IMR-90 (cell line): ENCODE measurements at regions not wholly inside any gene's neighbourhood (a gene's known extent, or its start where the extent isn't known, plus 50 kb on each side); places are given as distances from the start of the nearest gene placed in this dataset.

Experiments used
- ATAC-seq: fragments of 200-7000 bp; cut with Tn5 transposase; 2 replicates; pipeline ENCODE4 v1.9.1; 2020; ENCODE audit warnings: low read depth, mild to moderate bottlenecking, moderate library complexity
- BruUV-seq: library from RNA; stranded (reverse); fragments of 400-500 nt; replicated peaks from 2 replicates; lab custom pipeline; 2021; lab: Mats Ljungman, UMichigan
- CTCF ChIA-PET: fragments of 300-600 bp; formaldehyde crosslinking; extraction: SDS; loops from one replicate; lab custom pipeline; 2021; ENCODE audit warnings: antibody characterized with exemption; lab: Yijun Ruan, JAX
- POLR2A ChIA-PET: fragments of 300-600 bp; sonication (Branson Sonifier 250); formaldehyde crosslinking; loops from one replicate; lab custom pipeline; 2022; ENCODE audit warnings: antibody characterized with exemption; ENCODE audit not compliant: unreplicated experiment; lab: Charles Lee
- DNase-seq: peaks from one replicate; pipeline ENCODE4 v3.0.0; 2013
- H2AFZ ChIP-seq: replicated peaks from 2 replicates; pipeline ENCODE3; 2013; ENCODE audit warnings: low read length, mild to moderate bottlenecking; ENCODE audit not compliant: poor library complexity
- H2AK5ac ChIP-seq: 2 replicates; pipeline ENCODE4 v1.6.1; 2013; ENCODE audit warnings: low read depth, low read length, inconsistent platforms
- H2AK9ac ChIP-seq: replicated peaks from 2 replicates; pipeline ENCODE3; 2013; ENCODE audit warnings: mild to moderate bottlenecking, low read depth, low read length, moderate library complexity; ENCODE audit not compliant: poor library complexity
- H2BK120ac ChIP-seq: 2 replicates; pipeline ENCODE4 v1.6.1; 2013; ENCODE audit warnings: low read depth, low read length, inconsistent platforms
- H2BK15ac ChIP-seq: 3 replicates; pipeline ENCODE4 v1.6.1; 2013; ENCODE audit warnings: low read depth, low read length, inconsistent platforms
- H2BK20ac ChIP-seq: 2 replicates; pipeline ENCODE4 v1.6.1; 2013; ENCODE audit warnings: low read depth, mild to moderate bottlenecking, inconsistent platforms, low read length, moderate library complexity
- H2BK5ac ChIP-seq: 2 replicates; pipeline ENCODE4 v1.6.1; 2013; ENCODE audit warnings: mild to moderate bottlenecking, low read depth, low read length, inconsistent platforms; ENCODE audit not compliant: poor library complexity, severe bottlenecking
- H3K14ac ChIP-seq: replicated peaks from 2 replicates; pipeline ENCODE4 v1.6.1; 2013; ENCODE audit warnings: low read depth, low read length, inconsistent platforms
- H3K18ac ChIP-seq: 2 replicates; pipeline ENCODE4 v1.6.1; 2013; ENCODE audit warnings: low read depth, low read length, control low read depth
- H3K23ac ChIP-seq: 2 replicates; pipeline ENCODE4 v1.6.1; 2013; ENCODE audit warnings: low read depth, low read length, inconsistent platforms
- H3K27ac ChIP-seq: 2 replicates; pipeline ENCODE4 v1.5.1; 2013; ENCODE audit warnings: mild to moderate bottlenecking, control low read depth, low read length; ENCODE audit not compliant: insufficient read depth
- H3K27me3 ChIP-seq: 2 replicates; pipeline ENCODE4 v1.6.1; 2013; ENCODE audit warnings: low read length; ENCODE audit not compliant: control insufficient read depth, insufficient read depth
- H3K36me3 ChIP-seq: 2 replicates; pipeline ENCODE4 v1.6.1; 2013; ENCODE audit warnings: low read length, mixed read lengths; ENCODE audit not compliant: control insufficient read depth, insufficient read depth
- H3K4ac ChIP-seq: 2 replicates; pipeline ENCODE4 v1.6.1; 2013; ENCODE audit warnings: low read depth, low read length, inconsistent platforms
- H3K4me1 ChIP-seq: 2 replicates; pipeline ENCODE4 v1.6.1; 2013; ENCODE audit warnings: low read length, mixed read lengths; ENCODE audit not compliant: control insufficient read depth, insufficient read depth
- H3K4me2 ChIP-seq: 2 replicates; pipeline ENCODE4 v1.6.1; 2013; ENCODE audit warnings: low read depth, mild to moderate bottlenecking, control low read depth, low read length, moderate library complexity
- H3K4me3 ChIP-seq: 2 replicates; pipeline ENCODE4 v1.5.1; 2013; ENCODE audit warnings: low read depth, mild to moderate bottlenecking, control low read depth, low read length, moderate library complexity; ENCODE audit not compliant: insufficient read depth
- H3K56ac ChIP-seq: 2 replicates; pipeline ENCODE4 v1.6.1; 2013; ENCODE audit warnings: low read length, inconsistent platforms; ENCODE audit not compliant: insufficient read depth; ENCODE audit errors: extremely low read depth
- H3K79me1 ChIP-seq, 2 experiments: 2 replicates each; pipeline ENCODE4 v1.6.1; 2013; ENCODE audit warnings: low read length in 2 of 2, inconsistent platforms in 1 of 2, low read depth in 1 of 2
- H3K9ac ChIP-seq: 2 replicates; pipeline ENCODE4 v1.6.1; 2013; ENCODE audit warnings: low read depth, low read length, control low read depth
- H3K9me1 ChIP-seq: 2 replicates; pipeline ENCODE4 v1.6.1; 2013; ENCODE audit warnings: low read length, inconsistent platforms; ENCODE audit not compliant: insufficient read depth
- H3K9me3 ChIP-seq: 2 replicates; pipeline ENCODE4 v1.6.1; 2013; ENCODE audit warnings: low read length; ENCODE audit not compliant: control insufficient read depth, insufficient read depth
- H4K20me1 ChIP-seq: 2 replicates; pipeline ENCODE4 v1.6.1; 2013; ENCODE audit warnings: low read length, inconsistent platforms; ENCODE audit not compliant: insufficient read depth
- H4K5ac ChIP-seq: 2 replicates; pipeline ENCODE4 v1.6.1; 2013; ENCODE audit warnings: mild to moderate bottlenecking, low read depth, low read length, control low read depth
- H4K8ac ChIP-seq, 2 experiments: 2 replicates each; pipeline ENCODE4 v1.6.1; 2013; ENCODE audit warnings: low read depth in 2 of 2, low read length in 2 of 2, control low read depth in 1 of 2, inconsistent platforms in 1 of 2
- H4K91ac ChIP-seq: 2 replicates; pipeline ENCODE4 v1.6.1; 2013; ENCODE audit warnings: low read depth, low read length, inconsistent platforms; ENCODE audit not compliant: insufficient read depth
- BHLHE40 ChIP-seq: fragments of 150-350 bp; IDR thresholded peaks from 2 replicates; pipeline ENCODE4 v1.6.1; 2016; ENCODE audit warnings: mild to moderate bottlenecking, low read depth, low read length
- CEBPB ChIP-seq: IDR thresholded peaks from 2 replicates; pipeline ENCODE4 v1.6.1; 2012; ENCODE audit warnings: low read depth, low read length, improper control_type of control experiment
- CHD1 ChIP-seq: IDR thresholded peaks from 2 replicates; pipeline ENCODE4 v1.6.1; 2012; ENCODE audit warnings: low read depth, low read length, improper control_type of control experiment
- CTCF ChIP-seq: conservative IDR thresholded peaks from 2 replicates; pipeline ENCODE4 v1.5.1; 2012; ENCODE audit warnings: mild to moderate bottlenecking, low read depth, low read length, improper control_type of control experiment
- ELK1 ChIP-seq: fragments of 150-350 bp; IDR thresholded peaks from 2 replicates; pipeline ENCODE4 v1.6.1; 2016; ENCODE audit warnings: low read depth, mild to moderate bottlenecking, low read length, moderate library complexity, borderline replicate concordance
- FOS ChIP-seq: fragments of 150-350 bp; IDR thresholded peaks from 2 replicates; pipeline ENCODE4 v1.6.1; 2016; ENCODE audit warnings: low read depth, low read length
- MAFK ChIP-seq: IDR thresholded peaks from 2 replicates; pipeline ENCODE4 v1.6.1; 2012; ENCODE audit warnings: low read depth, low read length, improper control_type of control experiment
- MAZ ChIP-seq: IDR thresholded peaks from 2 replicates; pipeline ENCODE4 v1.6.1; 2012; ENCODE audit warnings: low read depth, mild to moderate bottlenecking, low read length, improper control_type of control experiment, moderate library complexity, borderline replicate concordance
- MXI1 ChIP-seq: IDR thresholded peaks from 2 replicates; pipeline ENCODE4 v1.6.1; 2012; ENCODE audit warnings: low read depth, mild to moderate bottlenecking, low read length, moderate library complexity, borderline replicate concordance
- NFE2L2 ChIP-seq: fragments of 150-350 bp; IDR thresholded peaks from 2 replicates; pipeline ENCODE4 v1.6.1; 2016; ENCODE audit warnings: low read depth, mild to moderate bottlenecking, low read length
- POLR2A ChIP-seq: IDR thresholded peaks from 2 replicates; pipeline ENCODE4 v1.6.1; 2012; ENCODE audit warnings: mild to moderate bottlenecking, low read depth, low read length
- RAD21 ChIP-seq: IDR thresholded peaks from 2 replicates; pipeline ENCODE4 v1.6.1; 2012; ENCODE audit warnings: low read length, improper control_type of control experiment
- RCOR1 ChIP-seq: IDR thresholded peaks from 2 replicates; pipeline ENCODE4 v1.6.1; 2012; ENCODE audit warnings: mild to moderate bottlenecking, low read length, improper control_type of control experiment; ENCODE audit not compliant: insufficient replicate concordance
- RFX5 ChIP-seq: IDR thresholded peaks from 2 replicates; pipeline ENCODE4 v1.8.0; 2012; ENCODE audit warnings: low read depth, mild to moderate bottlenecking, low read length, moderate library complexity
- USF2 ChIP-seq: fragments of 150-350 bp; IDR thresholded peaks from 2 replicates; pipeline ENCODE4 v1.6.1; 2017; ENCODE audit warnings: mild to moderate bottlenecking, antibody characterized with exemption, low read length, low read depth
- WGBS, 2 experiments: methylation state at CpG; one replicate each; pipeline versions ENCODE4 v1.1.5 to v1.1.7; 2013; ENCODE audit warnings: missing lambda C conversion rate in 2 of 2; ENCODE audit not compliant: insufficient read length in 1 of 2; ENCODE audit errors: extremely low coverage in 2 of 2; 5-methylcytosine and 5-hydroxymethylcytosine counted together
- dilution Hi-C: fragments of 300-500 bp; cut with HindIII; formaldehyde crosslinking; loops from one replicate; pipeline ENCODE4 v1.14.3; 2018; ENCODE audit warnings: low sequenced_read_pairs; ENCODE audit not compliant: unreplicated experiment
- in situ Hi-C: fragments of 300-500 bp; cut with MboI; formaldehyde crosslinking; loops from 3 replicates; pipeline ENCODE4 v1.14.3; 2019; ENCODE audit warnings: low sequenced_read_pairs, inconsistent platforms, mixed read lengths
- intact Hi-C: fragments of 100-400 bp; cut with micrococcal nuclease; formaldehyde crosslinking; loops from 2 replicates; pipeline ENCODE4 v1.10.0; 2022

- TF ChIP-seq MAZ (no peak), MAFK (no peak), USF2 (no peak), FOS (no peak), NFE2L2 (no peak), RAD21 (no peak), RFX5 (no peak), ELK1 (no peak), BHLHE40 (no peak), POLR2A (no peak), MXI1 (no peak), CEBPB (no peak), CHD1 (no peak), RCOR1 (no peak), CTCF (no peak)
- Histone ChIP-seq H3K56ac (no peak overlapping the region), H3K14ac (no peak overlapping the region), H3K4me1 (no peaks in the 10 kb centered on the region), H2AK9ac (no peak overlapping the region), H3K4ac (no peak overlapping the region), H3K9me1 (no peaks in the 10 kb centered on the region), H3K23ac (no peak overlapping the region), H2BK5ac (no peak overlapping the region), H2BK20ac (no peak overlapping the region), H3K27me3 (peaks cover 47% of the 10 kb centered on the region), H2AFZ (no peak overlapping the region), H4K91ac (no peak overlapping the region), H3K27ac (no peak overlapping the region), H2BK15ac (no peak overlapping the region), H3K79me1 (no peaks in the 10 kb centered on the region), H3K4me2 (no peak overlapping the region), H4K5ac (no peak overlapping the region), H3K4me3 (no peak overlapping the region), H4K20me1 (no peaks in the 10 kb centered on the region), H3K36me3 (no peaks in the 10 kb centered on the region), H3K9ac (no peak overlapping the region), H3K18ac (no peak overlapping the region), H2BK120ac (no peak overlapping the region), H2AK5ac (no peak overlapping the region), H4K8ac (no peak overlapping the region), H3K9me3 (no peaks in the 10 kb centered on the region)
- ChIA-PET CTCF (no interaction called here), POLR2A (no interaction called here)
- 58% methylated on average over 4 of the region's 17 CpGs; no CpG with 5 or more reads in 1 of the 2 experiments for WGBS, 2 experiments
- BruUV-seq: no TSS peak
- intact Hi-C loops (no loop called here), dilution Hi-C loops (no loop called here), in situ Hi-C loops (no loop called here)
- DNase-seq (no peak), ATAC-seq (no peak)
Measured at GRCh38 chr4:3707423-3708102, 58.6 kb upstream of the ADRA2C start.
